GM12872 (cell line): ENCODE measurements at regions not wholly inside any gene's neighbourhood (a gene's known extent, or its start where the extent isn't known, plus 50 kb on each side); places are given as distances from the start of the nearest gene placed in this dataset.

Experiments used
- CTCF ChIP-seq: IDR thresholded peaks from 3 replicates; pipeline ENCODE4 v1.5.1; 2011; ENCODE audit warnings: low read depth, mild to moderate bottlenecking, low read length, moderate library complexity; ENCODE audit not compliant: insufficient read depth

GRCh38 chr5:5619546-5619945 lies 197.1 kb downstream of the ICE1 start:
- no peak for TF ChIP-seq CTCF

GRCh38 chr5:5617024-5617423 lies 194.5 kb downstream of the ICE1 start:
- no peak for TF ChIP-seq CTCF

- no peak for TF ChIP-seq CTCF
Observed at GRCh38 chr5:5616247-5616895, 193.9 kb downstream of the ICE1 start.

GRCh38 chr5:5615569-5615968 lies 193.1 kb downstream of the ICE1 start:
- TF ChIP-seq CTCF = no peak

GRCh38 chr5:5613261-5613990 lies 190.9 kb downstream of the ICE1 start:
- no peak for TF ChIP-seq CTCF

GRCh38 chr5:5612096-5612495 lies 189.6 kb downstream of the ICE1 start:
- TF ChIP-seq CTCF = no peak

GRCh38 chr5:5609935-5610334 lies 187.5 kb downstream of the ICE1 start:
- no peak for TF ChIP-seq CTCF
